IMR-90 (cell line): ENCODE measurements at regions not wholly inside any gene's neighbourhood (a gene's known extent, or its start where the extent isn't known, plus 50 kb on each side); places are given as distances from the start of the nearest gene placed in this dataset.

Experiments used
- ATAC-seq: fragments of 200-7000 bp; cut with Tn5 transposase; 2 replicates; pipeline ENCODE4 v1.9.1; 2020; ENCODE audit warnings: low read depth, mild to moderate bottlenecking, moderate library complexity
- BruUV-seq: library from RNA; stranded (reverse); fragments of 400-500 nt; replicated peaks from 2 replicates; lab custom pipeline; 2021; lab: Mats Ljungman, UMichigan
- CTCF ChIA-PET: fragments of 300-600 bp; formaldehyde crosslinking; extraction: SDS; loops from one replicate; lab custom pipeline; 2021; ENCODE audit warnings: antibody characterized with exemption; lab: Yijun Ruan, JAX
- POLR2A ChIA-PET: fragments of 300-600 bp; sonication (Branson Sonifier 250); formaldehyde crosslinking; loops from one replicate; lab custom pipeline; 2022; ENCODE audit warnings: antibody characterized with exemption; ENCODE audit not compliant: unreplicated experiment; lab: Charles Lee
- DNase-seq: peaks from one replicate; pipeline ENCODE4 v3.0.0; 2013
- H2AFZ ChIP-seq: replicated peaks from 2 replicates; pipeline ENCODE3; 2013; ENCODE audit warnings: low read length, mild to moderate bottlenecking; ENCODE audit not compliant: poor library complexity
- H2AK5ac ChIP-seq: 2 replicates; pipeline ENCODE4 v1.6.1; 2013; ENCODE audit warnings: low read depth, low read length, inconsistent platforms
- H2AK9ac ChIP-seq: replicated peaks from 2 replicates; pipeline ENCODE3; 2013; ENCODE audit warnings: mild to moderate bottlenecking, low read depth, low read length, moderate library complexity; ENCODE audit not compliant: poor library complexity
- H2BK120ac ChIP-seq: 2 replicates; pipeline ENCODE4 v1.6.1; 2013; ENCODE audit warnings: low read depth, low read length, inconsistent platforms
- H2BK15ac ChIP-seq: 3 replicates; pipeline ENCODE4 v1.6.1; 2013; ENCODE audit warnings: low read depth, low read length, inconsistent platforms
- H2BK20ac ChIP-seq: 2 replicates; pipeline ENCODE4 v1.6.1; 2013; ENCODE audit warnings: low read depth, mild to moderate bottlenecking, inconsistent platforms, low read length, moderate library complexity
- H2BK5ac ChIP-seq: 2 replicates; pipeline ENCODE4 v1.6.1; 2013; ENCODE audit warnings: mild to moderate bottlenecking, low read depth, low read length, inconsistent platforms; ENCODE audit not compliant: poor library complexity, severe bottlenecking
- H3K14ac ChIP-seq: replicated peaks from 2 replicates; pipeline ENCODE4 v1.6.1; 2013; ENCODE audit warnings: low read depth, low read length, inconsistent platforms
- H3K18ac ChIP-seq: 2 replicates; pipeline ENCODE4 v1.6.1; 2013; ENCODE audit warnings: low read depth, low read length, control low read depth
- H3K23ac ChIP-seq: 2 replicates; pipeline ENCODE4 v1.6.1; 2013; ENCODE audit warnings: low read depth, low read length, inconsistent platforms
- H3K27ac ChIP-seq: 2 replicates; pipeline ENCODE4 v1.5.1; 2013; ENCODE audit warnings: mild to moderate bottlenecking, control low read depth, low read length; ENCODE audit not compliant: insufficient read depth
- H3K27me3 ChIP-seq: 2 replicates; pipeline ENCODE4 v1.6.1; 2013; ENCODE audit warnings: low read length; ENCODE audit not compliant: control insufficient read depth, insufficient read depth
- H3K36me3 ChIP-seq: 2 replicates; pipeline ENCODE4 v1.6.1; 2013; ENCODE audit warnings: low read length, mixed read lengths; ENCODE audit not compliant: control insufficient read depth, insufficient read depth
- H3K4ac ChIP-seq: 2 replicates; pipeline ENCODE4 v1.6.1; 2013; ENCODE audit warnings: low read depth, low read length, inconsistent platforms
- H3K4me1 ChIP-seq: 2 replicates; pipeline ENCODE4 v1.6.1; 2013; ENCODE audit warnings: low read length, mixed read lengths; ENCODE audit not compliant: control insufficient read depth, insufficient read depth
- H3K4me2 ChIP-seq: 2 replicates; pipeline ENCODE4 v1.6.1; 2013; ENCODE audit warnings: low read depth, mild to moderate bottlenecking, control low read depth, low read length, moderate library complexity
- H3K4me3 ChIP-seq: 2 replicates; pipeline ENCODE4 v1.5.1; 2013; ENCODE audit warnings: low read depth, mild to moderate bottlenecking, control low read depth, low read length, moderate library complexity; ENCODE audit not compliant: insufficient read depth
- H3K56ac ChIP-seq: 2 replicates; pipeline ENCODE4 v1.6.1; 2013; ENCODE audit warnings: low read length, inconsistent platforms; ENCODE audit not compliant: insufficient read depth; ENCODE audit errors: extremely low read depth
- H3K79me1 ChIP-seq, 2 experiments: 2 replicates each; pipeline ENCODE4 v1.6.1; 2013; ENCODE audit warnings: low read length in 2 of 2, inconsistent platforms in 1 of 2, low read depth in 1 of 2
- H3K9ac ChIP-seq: 2 replicates; pipeline ENCODE4 v1.6.1; 2013; ENCODE audit warnings: low read depth, low read length, control low read depth
- H3K9me1 ChIP-seq: 2 replicates; pipeline ENCODE4 v1.6.1; 2013; ENCODE audit warnings: low read length, inconsistent platforms; ENCODE audit not compliant: insufficient read depth
- H3K9me3 ChIP-seq: 2 replicates; pipeline ENCODE4 v1.6.1; 2013; ENCODE audit warnings: low read length; ENCODE audit not compliant: control insufficient read depth, insufficient read depth
- H4K20me1 ChIP-seq: 2 replicates; pipeline ENCODE4 v1.6.1; 2013; ENCODE audit warnings: low read length, inconsistent platforms; ENCODE audit not compliant: insufficient read depth
- H4K5ac ChIP-seq: 2 replicates; pipeline ENCODE4 v1.6.1; 2013; ENCODE audit warnings: mild to moderate bottlenecking, low read depth, low read length, control low read depth
- H4K8ac ChIP-seq, 2 experiments: 2 replicates each; pipeline ENCODE4 v1.6.1; 2013; ENCODE audit warnings: low read depth in 2 of 2, low read length in 2 of 2, control low read depth in 1 of 2, inconsistent platforms in 1 of 2
- H4K91ac ChIP-seq: 2 replicates; pipeline ENCODE4 v1.6.1; 2013; ENCODE audit warnings: low read depth, low read length, inconsistent platforms; ENCODE audit not compliant: insufficient read depth
- CEBPB ChIP-seq: IDR thresholded peaks from 2 replicates; pipeline ENCODE4 v1.6.1; 2012; ENCODE audit warnings: low read depth, low read length, improper control_type of control experiment
- RCOR1 ChIP-seq: IDR thresholded peaks from 2 replicates; pipeline ENCODE4 v1.6.1; 2012; ENCODE audit warnings: mild to moderate bottlenecking, low read length, improper control_type of control experiment; ENCODE audit not compliant: insufficient replicate concordance
- SMC3 ChIP-seq: fragments of 150-350 bp; IDR thresholded peaks from 2 replicates; pipeline ENCODE4 v1.6.1; 2016; ENCODE audit warnings: low read depth, mild to moderate bottlenecking, antibody characterized with exemption, low read length, moderate library complexity
- WGBS, 2 experiments: methylation state at CpG; one replicate each; pipeline versions ENCODE4 v1.1.5 to v1.1.7; 2013; ENCODE audit warnings: missing lambda C conversion rate in 2 of 2; ENCODE audit not compliant: insufficient read length in 1 of 2; ENCODE audit errors: extremely low coverage in 2 of 2; 5-methylcytosine and 5-hydroxymethylcytosine counted together
- dilution Hi-C: fragments of 300-500 bp; cut with HindIII; formaldehyde crosslinking; loops from one replicate; pipeline ENCODE4 v1.14.3; 2018; ENCODE audit warnings: low sequenced_read_pairs; ENCODE audit not compliant: unreplicated experiment
- in situ Hi-C: fragments of 300-500 bp; cut with MboI; formaldehyde crosslinking; loops from 3 replicates; pipeline ENCODE4 v1.14.3; 2019; ENCODE audit warnings: low sequenced_read_pairs, inconsistent platforms, mixed read lengths
- intact Hi-C: fragments of 100-400 bp; cut with micrococcal nuclease; formaldehyde crosslinking; loops from 2 replicates; pipeline ENCODE4 v1.10.0; 2022

DNA sequence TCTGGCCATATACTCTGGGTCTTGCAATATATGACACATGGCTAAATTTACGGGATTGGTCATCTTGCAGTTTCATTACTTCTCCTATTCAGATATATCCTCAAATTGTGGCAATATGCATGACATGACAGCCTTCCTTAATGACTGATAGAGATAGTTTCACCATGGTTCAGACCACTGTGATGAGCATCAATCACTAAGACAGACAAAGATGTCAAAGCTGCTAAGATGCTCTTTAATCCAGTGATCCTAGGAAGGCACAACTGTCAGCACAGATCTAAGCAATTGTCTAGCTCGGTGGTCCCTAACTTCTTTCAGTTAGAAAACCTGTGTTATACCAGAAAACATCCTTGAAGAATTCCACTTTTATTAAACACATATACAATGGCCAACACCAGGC, 70.9 kb upstream of the ADGRL2 start:
- H3K9me1 ChIP-seq, result no peaks in the 10 kb centered on the region
- no TSS peak for BruUV-seq
- no peak overlapping the region for H2AFZ ChIP-seq
- POLR2A ChIA-PET, result no interaction called here
- H3K36me3 ChIP-seq, result no peaks in the 10 kb centered on the region
- H3K4me1 ChIP-seq, result no peaks in the 10 kb centered on the region
- H3K9ac ChIP-seq, result no peak overlapping the region
- no peak overlapping the region for H2BK5ac ChIP-seq
- no peak overlapping the region for H3K4me2 ChIP-seq
- H3K4ac ChIP-seq, result no peak overlapping the region
- H2AK9ac ChIP-seq, result no peak overlapping the region
- no peak overlapping the region for H3K4me3 ChIP-seq
- H3K27ac ChIP-seq, result no peak overlapping the region
- no peak overlapping the region; the same call in 1 of the 2 replicates for H3K23ac ChIP-seq
- no peak for DNase-seq
- TF ChIP-seq SMC3, result no peak
- no peak for TF ChIP-seq CEBPB
- TF ChIP-seq RCOR1, result no peak
- no peaks in the 10 kb centered on the region for H4K20me1 ChIP-seq
- no peaks in the 10 kb centered on the region for H3K27me3 ChIP-seq
- H3K56ac ChIP-seq, result no peak overlapping the region
- H3K14ac ChIP-seq, result no peak overlapping the region
- no peak overlapping the region for H2BK15ac ChIP-seq
- dilution Hi-C loops (no loop called here), intact Hi-C loops (no loop called here), in situ Hi-C loops (no loop called here)
- 71% methylated on average over 1 of the region's 2 CpGs; no CpG with 5 or more reads in 1 of the 2 experiments for WGBS, 2 experiments
- no peak overlapping the region for H2BK120ac ChIP-seq
- no peak overlapping the region for H2AK5ac ChIP-seq
- CTCF ChIA-PET, result no interaction called here
- H3K9me3 ChIP-seq, result no peaks in the 10 kb centered on the region
- H4K91ac ChIP-seq, result no peak overlapping the region
- H4K8ac ChIP-seq, result no peak overlapping the region
- no peaks in the 10 kb centered on the region for H3K79me1 ChIP-seq
- no peak overlapping the region for H2BK20ac ChIP-seq
- H3K18ac ChIP-seq, result no peak overlapping the region
- no peak overlapping the region for H4K5ac ChIP-seq
- no peak for ATAC-seq
